HCT116 (cell line): ENCODE measurements at regions not wholly inside any gene's neighbourhood (a gene's known extent, or its start where the extent isn't known, plus 50 kb on each side); places are given as distances from the start of the nearest gene placed in this dataset.

Source experiments
- ATAC-seq: fragments of 200-7000 bp; cut with Tn5 transposase; 2 replicates; pipeline ENCODE4 v1.9.1; 2020; ENCODE audit warnings: mild to moderate bottlenecking, moderate library complexity
- BruUV-seq: library from RNA; stranded (reverse); fragments of 400-500 nt; replicated peaks from 2 replicates; lab custom pipeline; 2021; lab: Mats Ljungman, UMichigan
- CTCF ChIA-PET: fragments of 300-600 bp; sonication (Branson Sonifier 250); formaldehyde crosslinking; loops from one replicate; lab custom pipeline; 2021; ENCODE audit warnings: antibody characterized with exemption; lab: Charles Lee
- POLR2A ChIA-PET: fragments of 300-600, 350-600 bp; sonication (Branson Sonifier 250); formaldehyde crosslinking; loops from one replicate; lab custom pipeline; 2021; ENCODE audit warnings: antibody characterized with exemption; lab: Charles Lee
- RAD21 ChIA-PET, 2 experiments: fragments of 300-600 bp; sonication (Branson Sonifier 250); formaldehyde crosslinking; loops; one replicate each; lab custom pipeline; 2023; ENCODE audit warnings: low total read pairs in 2 of 2; ENCODE audit not compliant: uncharacterized antibody in 2 of 2, unreplicated experiment in 2 of 2, low non-redundant PET in 1 of 2; lab: Charles Lee
- DNase-seq: peaks from one replicate; pipeline ENCODE4 v3.0.0-alpha.2; 2010; ENCODE audit warnings: low read depth, low spot score
- H2AFZ ChIP-seq: fragments of 200-600 bp; shearing (Covaris generic), sonication (generic); 2 replicates; pipeline ENCODE4 v1.6.1; 2017; ENCODE audit warnings: low read depth, mixed run types, mixed read lengths, antibody characterized with exemption, low read length; ENCODE audit not compliant: poor library complexity, severe bottlenecking
- H3K27ac ChIP-seq: 2 replicates; pipeline ENCODE4 v1.5.1; 2012; ENCODE audit warnings: low read depth, low read length
- H3K27me3 ChIP-seq: fragments of 200-600 bp; sonication (generic); 2 replicates; pipeline ENCODE4 v1.6.1; 2016; ENCODE audit warnings: mixed run types, low read length, mixed read lengths; ENCODE audit not compliant: insufficient read depth
- H3K36me3 ChIP-seq, 2 experiments: fragments of 200-500 bp in 1 of 2; fragments of 200-600 bp in 1 of 2; sonication (Bioruptor generic) in 1 of 2; sonication (generic) in 1 of 2; 2 replicates each; pipeline versions ENCODE4 v1.5.1 to v1.6.1; 2014 to 2016; ENCODE audit warnings: low read length in 2 of 2, inconsistent platforms in 1 of 2, mixed read lengths in 1 of 2, mixed run types in 1 of 2; ENCODE audit not compliant: insufficient read depth in 2 of 2, control insufficient read depth in 1 of 2
- H3K4me1 ChIP-seq, 2 experiments: fragments of 200-600 bp in 1 of 2; sonication (generic) in 1 of 2; 2 replicates each; pipeline versions ENCODE4 v1.5.1 to v1.6.1; 2012 to 2017; ENCODE audit warnings: low read length in 2 of 2, inconsistent platforms in 1 of 2, mild to moderate bottlenecking in 1 of 2, mixed read lengths in 1 of 2, mixed run types in 1 of 2, moderate library complexity in 1 of 2; ENCODE audit not compliant: insufficient read depth in 2 of 2, control insufficient read depth in 1 of 2
- H3K4me2 ChIP-seq: fragments of 200-600 bp; sonication (generic); 2 replicates; pipeline ENCODE4 v1.6.1; 2017; ENCODE audit warnings: mixed run types, low read length, mixed read lengths
- H3K4me3 ChIP-seq, 2 experiments: fragments of 200-600 bp in 1 of 2; sonication (generic) in 1 of 2; replicated peaks in 1 of 2; 2 replicates each; pipeline ENCODE4 v1.5.1; 2011 to 2016; ENCODE audit warnings: low read length in 2 of 2, control low read depth in 1 of 2, low read depth in 1 of 2, mild to moderate bottlenecking in 1 of 2, mixed read lengths in 1 of 2, mixed run types in 1 of 2
- H3K79me2 ChIP-seq: fragments of 200-600 bp; sonication (generic); 2 replicates; pipeline ENCODE4 v1.6.1; 2017; ENCODE audit warnings: mild to moderate bottlenecking, mixed run types, low read length, moderate library complexity, mixed read lengths; ENCODE audit not compliant: insufficient read depth
- H3K9ac ChIP-seq: fragments of 200-600 bp; sonication (generic); 2 replicates; pipeline ENCODE4 v1.6.1; 2016; ENCODE audit warnings: low read length, mixed read lengths
- H3K9me2 ChIP-seq: fragments of 200-600 bp; sonication (generic), shearing (Covaris generic); 2 replicates; pipeline ENCODE4 v1.6.1; 2017; ENCODE audit warnings: mixed run types, mild to moderate bottlenecking, moderate library complexity; ENCODE audit not compliant: insufficient read depth
- H3K9me3 ChIP-seq, 2 experiments: fragments of 200-500 bp in 1 of 2; fragments of 200-600 bp in 1 of 2; sonication (Bioruptor generic) in 1 of 2; sonication (generic) in 1 of 2; 2 replicates each; pipeline ENCODE4 v1.6.1; 2014 to 2017; ENCODE audit warnings: low read length in 2 of 2, mixed read lengths in 2 of 2, inconsistent platforms in 1 of 2, low read depth in 1 of 2, mild to moderate bottlenecking in 1 of 2, mixed run types in 1 of 2, moderate library complexity in 1 of 2; ENCODE audit not compliant: control insufficient read depth in 1 of 2, insufficient read depth in 1 of 2
- H4K20me1 ChIP-seq: fragments of 200-600 bp; sonication (generic), shearing (Covaris generic); 2 replicates; pipeline ENCODE4 v1.6.1; 2017; ENCODE audit warnings: mixed run types, mild to moderate bottlenecking, moderate library complexity; ENCODE audit not compliant: insufficient read depth
- CEBPB ChIP-seq: IDR thresholded peaks from 2 replicates; pipeline ENCODE4 v1.6.1; 2012; ENCODE audit warnings: low read depth
- EGR1 ChIP-seq: IDR thresholded peaks from 2 replicates; pipeline ENCODE4 v1.6.1; 2012; ENCODE audit warnings: low read depth
- ELF1 ChIP-seq: IDR thresholded peaks from 2 replicates; pipeline ENCODE4 v1.6.1; 2012; ENCODE audit warnings: low read depth, borderline replicate concordance
- EZH2 ChIP-seq: fragments of 200-600 bp; sonication (generic); IDR thresholded peaks from 2 replicates; pipeline ENCODE4 v1.6.1; 2017; ENCODE audit warnings: antibody characterized with exemption, mixed run types
- EZH2phosphoT487 ChIP-seq: fragments of 200-600 bp; IDR thresholded peaks from 2 replicates; pipeline ENCODE4 v1.6.1; 2018; ENCODE audit warnings: antibody characterized with exemption, borderline replicate concordance
- JUND ChIP-seq: IDR thresholded peaks from 2 replicates; pipeline ENCODE4 v1.6.1; 2012
- POLR2A ChIP-seq: IDR thresholded peaks from 2 replicates; pipeline ENCODE4 v1.7.0; 2011; ENCODE audit warnings: borderline replicate concordance; ENCODE audit not compliant: insufficient read depth, insufficient read length; ENCODE audit errors: extremely low read depth
- POLR2AphosphoS5 ChIP-seq: IDR thresholded peaks from 2 replicates; pipeline ENCODE4 v1.6.1; 2011; ENCODE audit warnings: mild to moderate bottlenecking, low read depth, low read length, moderate library complexity
- RAD21 ChIP-seq: IDR thresholded peaks from 2 replicates; pipeline ENCODE4 v1.6.1; 2012; ENCODE audit warnings: low read depth, mild to moderate bottlenecking
- TCF7L2 ChIP-seq: IDR thresholded peaks from 2 replicates; pipeline ENCODE4 v1.7.0; 2011; ENCODE audit warnings: borderline replicate concordance, inconsistent platforms; ENCODE audit not compliant: insufficient read depth, insufficient read length; ENCODE audit errors: extremely low read depth
- YY1 ChIP-seq: IDR thresholded peaks from 2 replicates; pipeline ENCODE4 v1.6.1; 2011; ENCODE audit warnings: low read length, low read depth, moderate library complexity, mild to moderate bottlenecking; ENCODE audit not compliant: insufficient replicate concordance; ENCODE audit errors: extremely low read depth
- intact Hi-C: fragments of 100-400 bp; cut with micrococcal nuclease; formaldehyde crosslinking; loops from 2 replicates; pipeline ENCODE4 v1.10.0; 2022
- TF ChIP-seq, protein P1 (sequence below), 3 experiments: fragments of 200-600 bp in 1 of 3; sonication (generic) in 1 of 3; IDR thresholded peaks in 2 of 3; conservative IDR thresholded peaks in 1 of 3; 2 replicates each; pipeline ENCODE4 v1.5.1; 2012 to 2017; ENCODE audit warnings: low read depth in 2 of 3, low read length in 2 of 3, antibody characterized with exemption in 1 of 3, borderline replicate concordance in 1 of 3, control low read depth in 1 of 3, mild to moderate bottlenecking in 1 of 3, mixed read lengths in 1 of 3, mixed run types in 1 of 3, moderate library complexity in 1 of 3; ENCODE audit not compliant: insufficient read depth in 1 of 3
- TF ChIP-seq, protein P2 (sequence below): IDR thresholded peaks from 2 replicates; pipeline ENCODE4 v1.6.1; 2012
- TF ChIP-seq, protein P3 (sequence below): IDR thresholded peaks from 2 replicates; pipeline ENCODE4 v1.6.1; 2012; ENCODE audit warnings: low read depth

DNA sequence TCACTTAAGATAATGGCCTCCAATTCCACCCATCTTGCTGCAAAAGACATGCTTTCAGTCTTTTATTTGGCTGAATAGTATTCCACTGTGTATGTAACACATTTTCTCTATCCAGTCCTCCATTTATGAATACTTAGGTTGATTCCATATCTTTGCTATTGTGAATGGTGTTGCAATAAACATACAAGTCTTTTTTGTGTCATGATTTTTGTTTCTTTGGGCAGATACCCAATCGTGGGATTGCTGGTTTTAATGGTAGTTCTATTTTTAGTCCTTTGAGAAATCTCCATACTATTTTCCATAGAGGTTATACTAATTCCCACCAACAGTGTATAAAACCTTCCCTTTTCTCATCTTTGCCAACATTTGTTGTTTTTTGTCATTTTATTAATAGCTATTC is 180.9 kb downstream of the SMIM20 start:
- Histone ChIP-seq H3K27me3 (no peaks in the 10 kb centered on the region), H3K36me3 (no peaks in the 10 kb centered on the region), H3K27ac (no peak overlapping the region), H3K4me2 (no peak overlapping the region), H3K9me2 (no peaks in the 10 kb centered on the region), H2AFZ (no peak overlapping the region), H3K79me2 (no peaks in the 10 kb centered on the region), H3K4me3 (no peak overlapping the region), H3K9ac (no peak overlapping the region), H3K9me3 (peaks cover 6 to 9% of the 10 kb centered on the region in 2 experiments; a peak in 3 of 4 replicates), H3K4me1 (no peaks in the 10 kb centered on the region), H4K20me1 (no peaks in the 10 kb centered on the region)
- no TSS peak for BruUV-seq
- intact Hi-C loops = no loop called here
- DNase-seq (no peak), ATAC-seq (no peak)
- ChIA-PET POLR2A (no interaction called here), CTCF (interaction anchor here (1.9 kb wide), 1 partner anchor 11 kb away, joined by 8 read pairs; no protein-coding TSS in a partner anchor), RAD21 (no interaction called here)
- TF ChIP-seq POLR2AphosphoS5 = no peak
- TF ChIP-seq, protein P1, sequence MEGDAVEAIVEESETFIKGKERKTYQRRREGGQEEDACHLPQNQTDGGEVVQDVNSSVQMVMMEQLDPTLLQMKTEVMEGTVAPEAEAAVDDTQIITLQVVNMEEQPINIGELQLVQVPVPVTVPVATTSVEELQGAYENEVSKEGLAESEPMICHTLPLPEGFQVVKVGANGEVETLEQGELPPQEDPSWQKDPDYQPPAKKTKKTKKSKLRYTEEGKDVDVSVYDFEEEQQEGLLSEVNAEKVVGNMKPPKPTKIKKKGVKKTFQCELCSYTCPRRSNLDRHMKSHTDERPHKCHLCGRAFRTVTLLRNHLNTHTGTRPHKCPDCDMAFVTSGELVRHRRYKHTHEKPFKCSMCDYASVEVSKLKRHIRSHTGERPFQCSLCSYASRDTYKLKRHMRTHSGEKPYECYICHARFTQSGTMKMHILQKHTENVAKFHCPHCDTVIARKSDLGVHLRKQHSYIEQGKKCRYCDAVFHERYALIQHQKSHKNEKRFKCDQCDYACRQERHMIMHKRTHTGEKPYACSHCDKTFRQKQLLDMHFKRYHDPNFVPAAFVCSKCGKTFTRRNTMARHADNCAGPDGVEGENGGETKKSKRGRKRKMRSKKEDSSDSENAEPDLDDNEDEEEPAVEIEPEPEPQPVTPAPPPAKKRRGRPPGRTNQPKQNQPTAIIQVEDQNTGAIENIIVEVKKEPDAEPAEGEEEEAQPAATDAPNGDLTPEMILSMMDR (IDR thresholded peaks at IDR 0.05 in 2 of 3, conservative IDR thresholded peaks at IDR 0.05 in 1 of 3; ENCODE audit: borderline replicate concordance in 1 of 3, insufficient read depth in 1 of 3, low read depth in 2 of 3, low read length in 2 of 3) = no peak

DNA sequence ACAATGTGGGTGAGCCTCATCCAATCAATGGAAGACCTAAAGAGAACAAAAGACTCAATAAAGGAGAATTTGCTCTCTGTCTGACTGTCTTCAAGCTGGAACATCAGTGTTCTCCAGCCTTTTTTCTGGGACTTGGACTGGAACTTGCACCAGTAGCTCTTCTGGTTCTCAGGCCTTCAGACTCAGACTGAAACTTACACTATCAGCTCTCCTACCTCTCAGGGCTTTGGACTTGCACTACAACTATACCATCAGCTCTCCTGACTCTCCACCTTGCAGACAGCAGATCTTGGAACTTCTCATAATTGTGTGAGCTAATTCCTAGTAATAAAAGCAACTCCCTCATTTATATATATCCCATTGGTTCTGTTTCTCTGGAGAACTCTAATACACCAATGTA is 185.9 kb downstream of the SMIM20 start:
- no peaks in the 10 kb centered on the region for H3K36me3 ChIP-seq
- no peak overlapping the region for H2AFZ ChIP-seq
- DNase-seq (no peak), ATAC-seq (no peak)
- H4K20me1 ChIP-seq = no peaks in the 10 kb centered on the region
- RAD21 ChIA-PET = no interaction called here
- no peaks in the 10 kb centered on the region for H3K79me2 ChIP-seq
- no peaks in the 10 kb centered on the region for H3K9me2 ChIP-seq
- H3K9me3 ChIP-seq = no peaks in the 10 kb centered on the region
- no peak overlapping the region for H3K9ac ChIP-seq
- BruUV-seq = no TSS peak
- H3K4me3 ChIP-seq = no peak overlapping the region
- H3K4me2 ChIP-seq = no peak overlapping the region
- TF ChIP-seq CEBPB (no peak), RAD21 (no peak), ELF1 (no peak), POLR2AphosphoS5 (no peak), EGR1 (no peak), POLR2A (no peak), JUND (no peak), EZH2phosphoT487 (no peak), EZH2 (no peak), YY1 (no peak), TCF7L2 (no peak)
- TF ChIP-seq, protein P2, sequence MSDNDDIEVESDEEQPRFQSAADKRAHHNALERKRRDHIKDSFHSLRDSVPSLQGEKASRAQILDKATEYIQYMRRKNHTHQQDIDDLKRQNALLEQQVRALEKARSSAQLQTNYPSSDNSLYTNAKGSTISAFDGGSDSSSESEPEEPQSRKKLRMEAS = no peak
- TF ChIP-seq, protein P3, sequence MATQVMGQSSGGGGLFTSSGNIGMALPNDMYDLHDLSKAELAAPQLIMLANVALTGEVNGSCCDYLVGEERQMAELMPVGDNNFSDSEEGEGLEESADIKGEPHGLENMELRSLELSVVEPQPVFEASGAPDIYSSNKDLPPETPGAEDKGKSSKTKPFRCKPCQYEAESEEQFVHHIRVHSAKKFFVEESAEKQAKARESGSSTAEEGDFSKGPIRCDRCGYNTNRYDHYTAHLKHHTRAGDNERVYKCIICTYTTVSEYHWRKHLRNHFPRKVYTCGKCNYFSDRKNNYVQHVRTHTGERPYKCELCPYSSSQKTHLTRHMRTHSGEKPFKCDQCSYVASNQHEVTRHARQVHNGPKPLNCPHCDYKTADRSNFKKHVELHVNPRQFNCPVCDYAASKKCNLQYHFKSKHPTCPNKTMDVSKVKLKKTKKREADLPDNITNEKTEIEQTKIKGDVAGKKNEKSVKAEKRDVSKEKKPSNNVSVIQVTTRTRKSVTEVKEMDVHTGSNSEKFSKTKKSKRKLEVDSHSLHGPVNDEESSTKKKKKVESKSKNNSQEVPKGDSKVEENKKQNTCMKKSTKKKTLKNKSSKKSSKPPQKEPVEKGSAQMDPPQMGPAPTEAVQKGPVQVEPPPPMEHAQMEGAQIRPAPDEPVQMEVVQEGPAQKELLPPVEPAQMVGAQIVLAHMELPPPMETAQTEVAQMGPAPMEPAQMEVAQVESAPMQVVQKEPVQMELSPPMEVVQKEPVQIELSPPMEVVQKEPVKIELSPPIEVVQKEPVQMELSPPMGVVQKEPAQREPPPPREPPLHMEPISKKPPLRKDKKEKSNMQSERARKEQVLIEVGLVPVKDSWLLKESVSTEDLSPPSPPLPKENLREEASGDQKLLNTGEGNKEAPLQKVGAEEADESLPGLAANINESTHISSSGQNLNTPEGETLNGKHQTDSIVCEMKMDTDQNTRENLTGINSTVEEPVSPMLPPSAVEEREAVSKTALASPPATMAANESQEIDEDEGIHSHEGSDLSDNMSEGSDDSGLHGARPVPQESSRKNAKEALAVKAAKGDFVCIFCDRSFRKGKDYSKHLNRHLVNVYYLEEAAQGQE = no peak
- intact Hi-C loops = no loop called here
- POLR2A ChIA-PET = no interaction called here
- no peak overlapping the region for H3K27ac ChIP-seq
- no peaks in the 10 kb centered on the region for H3K27me3 ChIP-seq
- no peaks in the 10 kb centered on the region for H3K4me1 ChIP-seq
- CTCF ChIA-PET = interaction anchor here (1.0 kb wide), 1 partner anchor 15 kb away, joined by 3 read pairs; no protein-coding TSS in a partner anchor
